ENCODE measurements at regions not wholly inside any gene's neighbourhood (a gene's known extent, or its start where the extent isn't known, plus 50 kb on each side); places are given as distances from the start of the nearest gene placed in this dataset.
"Not testable (repeated sequence)": the region's sequence is repeated elsewhere in the genome, so short reads cannot be mapped to it uniquely, and the experiment has no call there.

DNA sequence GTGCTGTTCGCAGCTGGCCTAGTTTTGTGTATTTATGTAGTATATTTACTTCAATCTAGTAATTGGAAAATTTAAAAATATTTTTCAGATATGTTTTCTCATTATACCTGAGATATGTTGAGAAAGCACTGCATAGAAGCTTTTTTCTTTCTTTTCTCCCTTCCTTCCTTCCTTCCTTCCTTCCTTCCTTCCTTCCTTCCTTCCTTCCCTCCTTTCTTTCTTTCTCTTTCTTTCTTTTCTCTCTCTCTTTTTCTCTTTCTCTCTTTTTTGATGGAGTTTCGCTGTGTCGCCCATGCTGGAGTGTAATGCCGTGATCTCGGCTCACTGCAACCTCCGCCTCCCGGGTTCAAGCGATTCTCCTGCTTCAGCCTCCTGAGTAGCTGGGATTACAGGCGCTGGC, 83.3 kb upstream of the ZNF92 start:
- TF ChIP-seq, protein P1, sequence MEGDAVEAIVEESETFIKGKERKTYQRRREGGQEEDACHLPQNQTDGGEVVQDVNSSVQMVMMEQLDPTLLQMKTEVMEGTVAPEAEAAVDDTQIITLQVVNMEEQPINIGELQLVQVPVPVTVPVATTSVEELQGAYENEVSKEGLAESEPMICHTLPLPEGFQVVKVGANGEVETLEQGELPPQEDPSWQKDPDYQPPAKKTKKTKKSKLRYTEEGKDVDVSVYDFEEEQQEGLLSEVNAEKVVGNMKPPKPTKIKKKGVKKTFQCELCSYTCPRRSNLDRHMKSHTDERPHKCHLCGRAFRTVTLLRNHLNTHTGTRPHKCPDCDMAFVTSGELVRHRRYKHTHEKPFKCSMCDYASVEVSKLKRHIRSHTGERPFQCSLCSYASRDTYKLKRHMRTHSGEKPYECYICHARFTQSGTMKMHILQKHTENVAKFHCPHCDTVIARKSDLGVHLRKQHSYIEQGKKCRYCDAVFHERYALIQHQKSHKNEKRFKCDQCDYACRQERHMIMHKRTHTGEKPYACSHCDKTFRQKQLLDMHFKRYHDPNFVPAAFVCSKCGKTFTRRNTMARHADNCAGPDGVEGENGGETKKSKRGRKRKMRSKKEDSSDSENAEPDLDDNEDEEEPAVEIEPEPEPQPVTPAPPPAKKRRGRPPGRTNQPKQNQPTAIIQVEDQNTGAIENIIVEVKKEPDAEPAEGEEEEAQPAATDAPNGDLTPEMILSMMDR (IDR thresholded peaks at IDR 0.05; ENCODE audit: insufficient read depth, low read depth, low read length): not testable (repeated sequence)
- not testable (repeated sequence) for TF ChIP-seq EZH2 (IDR thresholded peaks at IDR 0.05; ENCODE audit: insufficient read depth, low read length)
